NCI-H524 treated with DMSO at 0.1 percent for 48 hours (cell line): ENCODE measurements at regions not wholly inside any gene's neighbourhood (a gene's known extent, or its start where the extent isn't known, plus 50 kb on each side); places are given as distances from the start of the nearest gene placed in this dataset.

Source experiments
- DNase-seq: peaks from one replicate; lab custom pipeline; 2025; lab: John Stamatoyannopoulos, UW

DNA sequence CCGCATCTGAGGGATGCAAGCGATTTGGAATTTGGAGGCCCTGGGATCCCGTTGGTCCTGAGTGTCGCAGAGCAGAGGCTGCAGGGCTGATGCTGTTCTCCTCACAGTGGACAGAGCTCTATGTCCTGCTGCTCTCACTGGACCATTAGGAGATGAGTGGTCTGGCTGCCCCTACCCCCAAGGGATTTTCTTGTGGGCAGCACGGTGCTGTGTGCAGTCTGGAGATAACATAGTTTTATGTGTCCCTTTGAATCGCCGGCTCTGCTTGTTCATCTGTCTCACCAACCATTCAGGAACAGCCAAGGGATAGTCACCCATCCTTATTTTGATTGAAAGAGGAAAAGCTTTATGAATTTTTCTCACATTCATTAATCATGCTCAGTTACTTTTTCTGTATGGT is 49.9 kb downstream of the CHRM3 start:
- no peak for DNase-seq

- no peak for DNase-seq
Observed at GRCh38 chr1:239437822-239438221, 51.5 kb downstream of the CHRM3 start.

DNA sequence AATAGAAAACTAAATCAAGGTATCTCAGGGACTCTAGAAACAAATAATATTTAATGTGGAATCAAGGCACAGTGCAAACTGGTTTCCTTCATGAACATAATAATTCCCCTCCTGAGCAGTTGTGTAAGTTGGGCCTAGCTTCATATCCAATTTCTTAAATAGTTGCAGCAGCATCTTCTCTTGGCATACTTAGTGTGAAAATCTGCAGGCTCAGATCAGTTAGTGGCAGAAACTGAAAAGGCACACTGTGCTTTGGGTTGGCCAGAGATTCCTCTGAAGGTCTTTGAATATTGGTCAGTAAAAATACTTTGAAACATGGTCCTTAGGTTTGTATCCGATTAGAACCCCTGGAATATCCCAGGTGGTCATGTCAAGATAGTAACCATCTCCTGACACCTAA is 52.5 kb downstream of the CHRM3 start:
- no peak for DNase-seq

- DNase-seq, result no peak
Observed at GRCh38 chr1:239443361-239443760, 57.0 kb downstream of the CHRM3 start.

GRCh38 chr1:239446611-239447010 is 60.2 kb downstream of the CHRM3 start:
- DNase-seq, result no peak

DNA sequence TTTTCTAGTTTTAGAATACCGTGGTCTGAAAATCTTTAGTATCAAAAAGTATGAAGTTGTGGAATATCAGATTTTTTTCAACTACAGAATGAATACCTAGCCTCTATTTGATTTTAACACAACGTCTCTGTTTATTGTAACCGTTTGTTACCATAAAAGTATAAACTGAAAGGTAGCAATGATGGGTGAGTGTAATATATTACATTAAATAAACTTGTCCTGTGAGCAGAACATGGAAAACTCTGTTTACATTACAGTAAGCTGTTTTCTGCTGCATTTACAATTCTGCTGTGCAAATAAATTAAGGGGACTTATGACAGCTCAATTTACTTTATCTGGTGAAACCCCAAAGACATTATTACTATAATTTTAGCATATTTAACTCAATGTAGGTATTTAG is 62.5 kb downstream of the CHRM3 start:
- no peak for DNase-seq

- DNase-seq, result no peak
Observed at GRCh38 chr1:239455743-239456142, 69.4 kb downstream of the CHRM3 start.

- DNase-seq, result no peak
Observed at GRCh38 chr1:239456788-239457187, 70.4 kb downstream of the CHRM3 start.

DNA sequence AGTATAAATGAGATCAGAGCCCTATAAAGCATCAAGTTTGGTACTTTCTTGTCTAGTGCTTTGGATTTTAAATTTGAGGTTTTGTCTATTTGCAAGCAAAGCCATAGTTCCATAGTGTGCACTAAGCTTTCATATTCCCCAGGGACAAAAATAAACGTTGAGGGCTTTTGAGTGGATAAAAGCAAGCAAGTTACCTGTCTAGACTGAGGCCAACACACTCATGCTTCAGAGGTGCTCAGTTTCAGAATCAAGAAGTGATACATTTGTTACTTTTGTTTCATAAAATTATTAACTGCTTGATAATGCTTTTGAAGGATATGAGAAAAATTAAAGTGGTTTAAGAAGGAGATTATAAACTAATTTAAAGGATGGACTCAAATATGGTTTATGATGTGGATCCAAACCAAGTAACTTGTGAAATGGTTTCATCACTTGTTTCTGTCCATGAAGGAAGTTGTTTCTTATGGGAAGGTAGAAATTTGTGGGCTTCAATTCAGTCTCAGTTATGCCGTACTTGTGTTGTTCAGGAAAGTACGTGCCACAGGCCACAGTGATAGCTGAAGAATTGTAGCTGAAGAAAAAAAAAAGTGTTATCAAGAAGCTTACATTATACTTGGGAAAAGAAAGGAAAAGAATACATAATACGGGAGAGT is 71.2 kb downstream of the CHRM3 start:
- DNase-seq, result no peak

- DNase-seq, result no peak
Observed at GRCh38 chr1:239458144-239458500, 71.8 kb downstream of the CHRM3 start.

DNA sequence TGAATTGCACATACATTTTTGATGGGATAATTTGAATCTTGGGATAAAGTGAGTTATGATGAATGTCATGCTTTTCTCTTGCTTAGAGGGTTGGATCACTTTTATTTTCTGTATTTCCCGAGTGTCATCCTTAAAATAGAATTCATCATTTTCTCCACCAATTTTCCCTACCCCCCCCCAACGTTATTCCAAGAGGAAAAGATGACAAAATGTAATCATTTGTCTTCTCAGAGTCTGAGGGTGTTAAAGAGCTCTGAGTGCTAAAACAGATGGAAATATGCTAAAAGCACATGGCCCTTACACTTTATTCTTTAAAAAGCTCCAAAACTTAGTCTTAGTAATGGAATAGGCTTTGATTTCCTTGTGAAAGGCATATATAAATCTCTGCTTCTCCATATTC is 81.4 kb downstream of the CHRM3 start:
- no peak for DNase-seq

GRCh38 chr1:239478069-239478468 is 91.7 kb downstream of the CHRM3 start:
- DNase-seq, result no peak

- DNase-seq, result no peak
Observed at GRCh38 chr1:239483391-239483790, 97.0 kb downstream of the CHRM3 start.

DNA sequence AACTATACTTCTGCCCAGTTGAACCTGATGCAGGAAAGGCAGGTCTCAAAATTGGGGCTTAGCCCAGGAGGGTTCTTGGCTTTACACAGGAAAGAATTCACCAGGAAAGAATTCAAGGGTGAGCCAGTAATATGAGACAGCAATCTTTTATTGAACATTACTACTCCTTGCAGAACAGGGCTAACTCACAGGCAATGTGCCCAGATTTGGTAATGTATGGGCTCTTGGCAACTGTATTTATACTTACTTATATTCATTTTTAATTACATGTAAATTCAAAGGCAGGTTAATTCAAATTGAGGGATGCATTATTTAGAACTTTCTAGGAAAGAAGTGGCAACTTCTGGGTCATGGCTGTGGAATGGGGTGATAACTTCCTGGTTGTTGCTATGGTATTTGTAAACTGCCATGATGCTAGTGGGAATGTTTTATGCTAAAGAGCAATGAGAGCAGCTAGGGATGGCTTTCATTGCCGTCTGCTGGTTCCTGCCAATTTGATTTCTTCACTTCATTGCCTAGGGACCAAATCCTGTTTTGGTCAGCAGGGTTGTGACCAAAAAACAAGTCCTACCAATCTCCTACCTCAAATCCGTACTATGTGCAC is 107.5 kb downstream of the CHRM3 start:
- DNase-seq, result no peak

DNA sequence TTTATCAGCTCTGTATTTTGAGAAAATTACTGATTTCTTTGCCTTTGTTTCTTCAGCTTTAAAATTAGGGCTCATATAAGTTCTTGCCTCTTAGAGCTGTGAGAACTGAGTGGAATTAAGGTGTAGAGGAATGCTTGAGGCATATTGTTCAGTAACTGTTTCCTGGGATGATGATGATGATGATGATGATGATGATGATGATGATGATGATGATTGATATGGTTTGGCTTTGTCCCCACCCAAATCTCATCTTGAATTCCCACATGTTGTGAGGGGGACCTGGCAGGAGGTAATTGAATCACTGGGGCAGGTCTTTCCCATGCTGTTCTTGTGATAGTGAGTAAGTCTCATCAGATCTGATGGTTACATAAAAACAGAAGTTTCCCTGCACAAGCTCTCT is 118.7 kb downstream of the CHRM3 start:
- no peak for DNase-seq

DNA sequence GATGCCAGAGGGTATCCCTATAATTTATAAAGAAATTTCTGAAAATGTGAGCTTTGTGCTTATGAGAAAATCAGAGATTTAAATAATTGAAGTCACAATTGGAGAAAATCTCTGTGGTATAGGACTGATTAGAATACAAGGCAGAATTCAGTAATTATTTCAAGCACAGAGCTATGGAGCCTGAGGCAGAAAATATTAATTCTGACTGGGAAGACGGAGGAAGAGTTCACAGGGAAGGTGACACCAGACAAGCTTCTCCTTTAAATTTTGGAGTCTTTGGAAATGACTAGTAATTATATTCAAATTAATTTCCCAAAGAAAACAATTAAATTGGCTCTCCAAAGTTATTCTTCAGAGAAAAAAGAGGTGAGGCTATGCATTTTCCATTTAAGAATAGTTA is 121.5 kb downstream of the CHRM3 start:
- DNase-seq, result no peak

DNA sequence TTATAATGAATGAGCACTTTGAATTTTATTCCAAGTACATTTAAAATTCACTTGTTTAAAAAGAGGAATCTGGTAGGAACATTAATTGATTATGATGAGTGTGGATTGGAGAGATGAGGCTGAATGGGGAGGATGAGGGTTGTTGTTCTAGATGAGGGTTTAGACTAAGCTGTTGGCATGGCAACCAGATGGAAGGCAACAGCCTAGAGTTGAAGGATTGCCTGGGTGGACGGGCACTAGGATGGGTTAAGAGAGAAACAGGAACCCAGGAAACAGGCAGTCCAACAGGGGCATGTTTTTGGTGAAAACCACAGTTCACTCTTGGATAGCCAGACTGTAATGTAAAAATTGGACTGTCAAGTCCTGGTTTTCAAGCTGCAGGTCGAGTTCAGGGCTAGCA is 125.5 kb downstream of the CHRM3 start:
- DNase-seq, result no peak

DNA sequence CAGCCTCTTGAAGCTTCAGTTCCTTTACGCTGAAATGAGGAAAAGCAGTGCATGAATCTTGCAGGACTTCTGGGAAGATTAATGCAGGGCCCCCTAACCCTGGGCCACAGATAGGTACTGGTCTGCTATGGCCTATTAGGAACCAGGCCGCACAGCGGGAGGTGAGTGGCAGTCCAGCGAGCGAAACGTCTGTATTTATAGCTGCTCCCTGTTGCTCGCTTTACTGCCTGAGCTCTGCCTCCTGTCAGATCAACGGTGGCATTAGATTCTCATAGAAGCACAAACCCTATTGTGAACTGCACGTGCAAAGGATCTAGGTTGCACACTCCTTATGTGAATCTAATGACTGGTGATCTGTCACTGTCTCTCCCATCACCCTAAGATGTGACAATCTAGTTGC is 130.2 kb downstream of the CHRM3 start:
- no peak for DNase-seq

DNA sequence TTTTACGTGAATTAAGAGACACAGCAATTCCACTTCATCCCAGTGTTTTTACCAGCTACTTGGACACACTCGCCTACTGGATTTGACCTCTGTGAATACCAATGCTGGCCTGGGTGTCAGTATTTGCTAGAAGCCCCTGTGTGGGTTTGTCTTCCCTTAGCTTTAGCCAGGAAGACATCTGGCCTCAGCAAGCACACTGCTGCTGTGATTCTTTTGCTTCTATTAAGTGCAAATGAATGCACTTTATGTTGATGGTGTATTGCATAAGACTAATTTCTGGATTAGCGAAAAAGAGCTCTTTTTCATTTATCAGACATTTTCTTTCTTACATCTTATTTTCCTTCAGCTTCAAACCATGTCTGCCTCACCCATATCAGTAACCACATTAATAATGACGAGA is 140.0 kb downstream of the CHRM3 start:
- DNase-seq, result no peak

DNA sequence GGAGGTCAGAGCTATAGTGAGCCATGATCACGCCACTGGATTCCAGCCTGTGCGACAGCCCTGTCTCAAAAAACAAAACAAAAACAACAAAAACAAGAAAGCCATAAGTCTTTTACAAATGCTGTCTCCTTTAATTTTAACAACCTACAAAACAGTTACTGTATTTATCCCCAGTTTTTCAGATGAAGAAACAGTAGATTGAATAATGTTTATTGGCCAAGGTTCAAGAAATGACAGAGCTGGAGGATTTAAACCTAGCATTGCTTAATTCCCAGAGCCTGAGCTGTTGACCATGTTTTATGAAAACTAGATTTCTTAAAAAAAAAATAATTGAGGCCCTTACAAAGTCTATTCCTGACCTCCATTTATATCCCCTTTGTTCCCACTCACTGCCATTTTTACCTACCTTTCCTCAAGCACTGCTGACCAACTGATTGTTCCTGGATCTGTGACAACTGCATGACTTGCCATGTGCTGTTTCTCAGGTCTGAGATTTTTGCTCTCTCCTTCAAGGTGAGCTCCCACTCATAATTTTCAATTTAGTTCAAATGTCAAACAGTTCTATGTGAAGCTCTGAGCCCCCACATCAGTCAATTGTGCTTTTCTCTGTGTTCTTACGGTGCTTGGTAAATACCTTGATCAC is 140.8 kb downstream of the CHRM3 start:
- no peak for DNase-seq

DNA sequence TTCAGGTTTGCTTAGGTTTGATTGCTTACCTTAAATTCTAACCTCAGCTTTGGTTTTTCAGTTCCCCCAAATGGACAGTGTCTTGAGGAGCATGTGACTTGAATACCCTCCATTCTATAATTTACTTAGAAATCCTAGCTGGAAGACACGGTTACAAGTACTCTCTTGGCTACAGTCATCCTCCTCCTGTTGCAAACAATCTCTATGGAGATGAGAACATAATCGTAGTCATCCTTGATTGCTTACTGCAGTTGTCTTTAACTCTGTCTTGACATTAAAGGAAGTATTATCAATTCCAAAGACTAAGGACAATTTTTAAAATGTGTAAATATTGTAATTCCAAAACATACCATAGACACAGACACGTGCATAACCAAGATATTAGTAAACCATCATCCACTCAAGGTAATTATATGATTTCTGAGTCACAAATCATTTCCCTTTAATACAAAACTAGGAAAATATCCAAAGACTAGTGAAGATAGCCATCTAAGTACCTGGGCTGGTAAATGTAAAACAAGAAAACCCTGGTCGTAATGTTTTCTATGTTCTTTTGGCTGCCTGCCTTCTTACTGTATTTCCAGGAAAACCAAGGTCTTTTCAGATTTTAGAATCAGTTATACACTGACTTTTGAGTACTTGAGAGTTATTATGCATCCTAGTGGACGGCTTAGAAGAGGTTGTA is 149.9 kb downstream of the CHRM3 start:
- no peak for DNase-seq

GRCh38 chr1:239537795-239538194 is 151.4 kb downstream of the CHRM3 start:
- DNase-seq, result no peak
